Peyer's patch (tissue), 4 donors: ENCODE measurements at regions not wholly inside any gene's neighbourhood (a gene's known extent, or its start where the extent isn't known, plus 50 kb on each side); places are given as distances from the start of the nearest gene placed in this dataset.
A peak's percentile ranks its signal among the peaks of the same experiment; 100 is the strongest.

Experiments
- DNase-seq, 3 donors: peaks; one replicate each; pipeline ENCODE4 v3.0.0-alpha.2; 2017 to 2019
- H3K27ac ChIP-seq, 4 donors: fragments of 200-600 bp; sonication (generic); one replicate each; pipeline ENCODE4 v1.5.1; 2016 to 2019
- H3K27me3 ChIP-seq, 2 donors: fragments of 200-600 bp; sonication (generic); one replicate each; pipeline ENCODE4 v1.5.1; 2019
- H3K36me3 ChIP-seq, 3 donors: fragments of 200-600 bp; sonication (generic); one replicate each; pipeline ENCODE4 v1.5.1; 2016 to 2019
- H3K4me1 ChIP-seq, 4 donors: fragments of 200-600 bp; sonication (generic); one replicate each; pipeline ENCODE4 v1.5.1; 2016 to 2019
- H3K4me3 ChIP-seq, 4 donors: fragments of 200-600 bp; sonication (generic); 1 replicate in 3 of 4; 2 replicates in 1 of 4; pipeline ENCODE4 v1.5.1; 2016 to 2019; ENCODE audit warnings: mild to moderate bottlenecking in 1 of 4
- H3K9me3 ChIP-seq, 4 donors: fragments of 200-600 bp; sonication (generic); one replicate each; pipeline ENCODE4 v1.5.1; 2016 to 2019; ENCODE audit warnings: mild to moderate bottlenecking in 1 of 4
- POLR2A ChIP-seq, 2 donors: fragments of 450-650 bp; IDR thresholded peaks; one replicate each; pipeline ENCODE4 v1.5.1; 2017; ENCODE audit warnings: antibody characterized with exemption in 2 of 2, mild to moderate bottlenecking in 2 of 2, moderate library complexity in 2 of 2
- TF ChIP-seq, protein P1 (sequence below), 6 experiments: fragments of 450-650 bp in 4 of 6; fragments of 200-600 bp in 2 of 6; sonication (generic) in 1 of 6; IDR thresholded peaks; one replicate each; pipeline ENCODE4 v1.5.1; 2017 to 2019; ENCODE audit warnings: antibody characterized with exemption in 6 of 6, mild to moderate bottlenecking in 3 of 6, moderate library complexity in 1 of 6

GRCh38 chr10:78262860-78263259 lies 229.2 kb downstream of the RPS24 start:
- H3K27ac ChIP-seq: no peak overlapping the region
- H3K4me3 ChIP-seq: no peak overlapping the region
- no peaks in the 10 kb centered on the region for H3K9me3 ChIP-seq
- DNase-seq: no peak
- H3K27me3 ChIP-seq: no peaks in the 10 kb centered on the region
- H3K4me1 ChIP-seq: no peaks in the 10 kb centered on the region
- H3K36me3 ChIP-seq: no peaks in the 10 kb centered on the region
- no peak for TF ChIP-seq POLR2A (IDR thresholded peaks at IDR 0.05)
- TF ChIP-seq, protein P1, sequence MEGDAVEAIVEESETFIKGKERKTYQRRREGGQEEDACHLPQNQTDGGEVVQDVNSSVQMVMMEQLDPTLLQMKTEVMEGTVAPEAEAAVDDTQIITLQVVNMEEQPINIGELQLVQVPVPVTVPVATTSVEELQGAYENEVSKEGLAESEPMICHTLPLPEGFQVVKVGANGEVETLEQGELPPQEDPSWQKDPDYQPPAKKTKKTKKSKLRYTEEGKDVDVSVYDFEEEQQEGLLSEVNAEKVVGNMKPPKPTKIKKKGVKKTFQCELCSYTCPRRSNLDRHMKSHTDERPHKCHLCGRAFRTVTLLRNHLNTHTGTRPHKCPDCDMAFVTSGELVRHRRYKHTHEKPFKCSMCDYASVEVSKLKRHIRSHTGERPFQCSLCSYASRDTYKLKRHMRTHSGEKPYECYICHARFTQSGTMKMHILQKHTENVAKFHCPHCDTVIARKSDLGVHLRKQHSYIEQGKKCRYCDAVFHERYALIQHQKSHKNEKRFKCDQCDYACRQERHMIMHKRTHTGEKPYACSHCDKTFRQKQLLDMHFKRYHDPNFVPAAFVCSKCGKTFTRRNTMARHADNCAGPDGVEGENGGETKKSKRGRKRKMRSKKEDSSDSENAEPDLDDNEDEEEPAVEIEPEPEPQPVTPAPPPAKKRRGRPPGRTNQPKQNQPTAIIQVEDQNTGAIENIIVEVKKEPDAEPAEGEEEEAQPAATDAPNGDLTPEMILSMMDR (IDR thresholded peaks at IDR 0.05): no peak

DNA sequence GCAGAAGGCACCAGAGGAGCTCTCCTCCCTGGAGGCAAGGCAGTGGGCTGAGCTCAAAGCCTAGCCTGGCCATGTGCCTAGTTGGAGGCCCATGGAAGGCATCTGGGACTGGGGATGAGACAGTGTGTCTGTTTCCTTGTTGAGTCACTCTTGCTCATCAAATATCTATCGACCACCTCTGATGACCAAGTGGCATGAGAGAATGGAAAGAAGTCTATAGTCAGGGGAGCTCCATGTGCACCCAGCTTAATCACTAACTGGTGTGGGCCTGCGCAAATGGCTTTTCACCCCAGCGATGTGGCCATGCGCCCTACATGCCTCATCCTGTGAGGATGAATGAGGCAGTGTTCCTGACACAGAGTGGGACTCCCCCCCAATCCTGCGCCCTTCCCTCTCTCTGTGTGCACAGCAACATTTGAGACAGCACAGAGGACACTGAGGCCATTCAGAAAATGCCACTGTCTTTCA lies 229.9 kb downstream of the RPS24 start:
- Histone ChIP-seq H3K4me3 (no peak overlapping the region), H3K4me1 (no peaks in the 10 kb centered on the region), H3K27ac (no peak overlapping the region), H3K36me3 (no peaks in the 10 kb centered on the region), H3K9me3 (no peaks in the 10 kb centered on the region), H3K27me3 (no peaks in the 10 kb centered on the region)
- TF ChIP-seq, protein P1 (IDR thresholded peaks at IDR 0.05): no peak
- TF ChIP-seq POLR2A (IDR thresholded peaks at IDR 0.05): no peak
- no peak for DNase-seq

- no peaks in the 10 kb centered on the region for H3K9me3 ChIP-seq
- no peaks in the 10 kb centered on the region for H3K36me3 ChIP-seq
- H3K27me3 ChIP-seq: no peaks in the 10 kb centered on the region
- H3K4me1 ChIP-seq: no peaks in the 10 kb centered on the region
- no peak for DNase-seq
- TF ChIP-seq POLR2A (IDR thresholded peaks at IDR 0.05): no peak
- H3K27ac ChIP-seq: no peak overlapping the region
- no peak overlapping the region for H3K4me3 ChIP-seq
Observed at GRCh38 chr10:78264361-78264760, 230.7 kb downstream of the RPS24 start.

DNA sequence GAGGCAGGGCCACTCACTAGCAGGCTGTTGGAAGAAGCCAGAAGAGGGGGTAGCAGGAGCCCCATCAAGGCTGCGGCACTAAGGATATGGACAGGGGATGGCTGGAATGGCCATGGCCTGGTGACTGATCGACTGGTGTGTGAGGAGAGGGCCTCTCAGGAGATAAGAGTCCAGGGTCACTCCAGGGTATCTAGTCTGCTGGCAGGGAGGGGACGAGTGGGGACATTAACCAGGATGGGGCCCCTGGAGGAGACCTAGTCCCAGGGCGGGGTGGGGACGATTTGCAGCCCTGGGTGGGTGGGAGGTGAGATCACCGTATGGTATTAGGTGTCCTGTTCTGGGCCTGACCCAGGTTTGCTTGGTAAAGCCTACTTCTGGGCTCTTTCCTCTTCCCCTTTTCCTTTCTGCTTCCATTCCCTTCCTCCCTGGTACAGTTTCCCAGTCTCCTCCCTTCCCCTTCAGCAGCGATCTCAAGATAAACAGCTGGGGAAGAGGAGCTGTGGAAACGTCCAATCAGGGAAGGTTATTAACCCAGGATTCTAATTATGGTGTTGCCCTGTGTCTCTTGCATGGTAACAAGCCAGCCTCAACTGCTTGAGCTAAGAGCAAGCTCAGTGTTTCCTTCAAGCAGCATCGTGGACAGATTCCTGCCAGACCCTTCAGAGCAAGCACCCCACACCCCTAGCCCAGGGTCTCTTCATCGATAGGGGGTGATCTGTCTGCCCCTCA lies 233.2 kb downstream of the RPS24 start:
- no peaks in the 10 kb centered on the region for H3K27me3 ChIP-seq
- TF ChIP-seq POLR2A (IDR thresholded peaks at IDR 0.05): no peak
- TF ChIP-seq, protein P1 (IDR thresholded peaks at IDR 0.05): no peak
- H3K9me3 ChIP-seq: no peaks in the 10 kb centered on the region
- peak overlapping the region in 2 of 4 donors; percentile 25 to 65 for H3K27ac ChIP-seq
- no peak overlapping the region for H3K4me3 ChIP-seq
- no peaks in the 10 kb centered on the region for H3K36me3 ChIP-seq
- H3K4me1 ChIP-seq: no peaks in the 10 kb centered on the region
- no peak for DNase-seq

DNA sequence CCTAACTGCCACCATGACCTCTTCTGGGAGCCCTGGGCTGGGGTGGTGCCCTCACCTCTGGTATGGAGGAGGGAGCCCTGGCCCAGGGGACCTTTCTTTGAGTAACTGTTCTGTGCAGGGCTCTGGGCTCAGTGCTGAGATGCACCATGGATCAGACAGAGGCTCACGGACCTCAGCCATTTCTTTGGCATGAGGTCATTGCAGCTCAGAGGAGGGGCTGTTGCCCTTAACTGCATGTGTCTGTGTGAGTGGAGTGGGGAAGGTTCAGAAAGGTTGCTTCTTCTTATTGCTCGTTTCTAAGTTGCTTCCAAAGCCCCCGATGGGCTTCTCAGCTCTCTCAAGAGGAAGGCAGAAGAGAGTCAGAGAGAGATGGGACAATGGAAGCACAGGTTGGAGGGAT lies 233.9 kb downstream of the RPS24 start:
- no peaks in the 10 kb centered on the region for H3K27me3 ChIP-seq
- peak overlapping the region in 2 of 4 donors; percentile 25 to 65 for H3K27ac ChIP-seq
- DNase-seq: no peak
- H3K36me3 ChIP-seq: no peaks in the 10 kb centered on the region
- H3K9me3 ChIP-seq: no peaks in the 10 kb centered on the region
- H3K4me3 ChIP-seq: no peak overlapping the region
- no peak for TF ChIP-seq POLR2A (IDR thresholded peaks at IDR 0.05)
- TF ChIP-seq, protein P1 (IDR thresholded peaks at IDR 0.05): no peak
- H3K4me1 ChIP-seq: no peaks in the 10 kb centered on the region

DNA sequence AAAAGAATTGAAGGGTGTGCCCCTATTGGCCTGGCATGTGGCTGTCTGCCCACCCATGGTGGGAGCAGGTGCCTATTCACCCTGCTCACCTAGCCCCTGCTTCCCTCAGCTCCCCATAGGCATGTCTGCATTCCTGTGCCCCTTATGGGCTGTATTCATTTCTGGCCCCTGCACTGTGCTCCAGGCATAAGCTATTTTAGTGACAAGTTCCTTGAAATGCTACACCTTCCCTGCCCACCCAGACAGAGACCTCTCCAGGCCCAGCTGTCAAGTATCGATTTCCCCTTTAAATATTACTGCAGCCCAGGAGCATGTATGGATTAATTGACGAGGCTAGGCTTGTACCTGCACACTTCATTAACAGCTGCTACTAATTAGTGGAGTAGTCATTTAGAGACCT lies 235.4 kb downstream of the RPS24 start:
- no peak for DNase-seq
- Histone ChIP-seq H3K9me3 (no peaks in the 10 kb centered on the region), H3K4me3 (no peak overlapping the region), H3K36me3 (no peaks in the 10 kb centered on the region), H3K27ac (no peak overlapping the region), H3K27me3 (no peaks in the 10 kb centered on the region), H3K4me1 (no peaks in the 10 kb centered on the region)
- no peak for TF ChIP-seq POLR2A (IDR thresholded peaks at IDR 0.05)
- TF ChIP-seq, protein P1 (IDR thresholded peaks at IDR 0.05): no peak
